ENCODE measurements at regions not wholly inside any gene's neighbourhood (a gene's known extent, or its start where the extent isn't known, plus 50 kb on each side); places are given as distances from the start of the nearest gene placed in this dataset.

GRCh38 chr3:18494251-18494650 lies 69.1 kb upstream of the SATB1 start:
- Histone ChIP-seq H3K9me3 (replicated peaks in 1 of 2; ENCODE audit: control insufficient read depth in 1 of 2, insufficient read depth in 1 of 2, low read length in 2 of 2) (no peaks in the 10 kb centered on the region), H4K20me1 (ENCODE audit: insufficient read depth, low read length) (no peaks in the 10 kb centered on the region), H3K27me3 (ENCODE audit: control insufficient read depth in 2 of 2, insufficient read depth in 2 of 2, low read length in 2 of 2) (no peaks in the 10 kb centered on the region), H2AFZ (ENCODE audit: insufficient read depth, low read depth, low read length, poor library complexity, severe bottlenecking) (no peak overlapping the region), H3K4me1 (ENCODE audit: control insufficient read depth in 1 of 2, insufficient read depth in 2 of 2, low read length in 2 of 2) (no peaks in the 10 kb centered on the region), H3K79me2 (ENCODE audit: insufficient read depth, low read length) (no peaks in the 10 kb centered on the region), H3K27ac (ENCODE audit: low read depth in 1 of 2, low read length in 2 of 2) (no peak overlapping the region), H3K9ac (ENCODE audit: insufficient read depth, low read length, poor library complexity, severe bottlenecking) (no peak overlapping the region), H3K36me3 (replicated peaks in 1 of 2; ENCODE audit: control insufficient read depth in 1 of 2, insufficient read depth in 2 of 2, low read length in 2 of 2) (no peaks in the 10 kb centered on the region), H3K4me2 (replicated peaks; ENCODE audit: extremely low read depth, low read length, poor library complexity, severe bottlenecking) (no peak overlapping the region), H3K4me3 (replicated peaks in 1 of 3; ENCODE audit: low read depth in 2 of 3, low read length in 3 of 3) (no peak overlapping the region)
- Mint-ChIP-seq H3K4me3 (no peak overlapping the region), H3K9me3 (peaks cover 0 to 4% (median 0%) of the 10 kb centered on the region in 7 donors), H3K4me1 (no peaks in the 10 kb centered on the region), H3K36me3 (no peaks in the 10 kb centered on the region), H3K27ac (no peak overlapping the region), H3K27me3 (ENCODE audit: low read depth in 3 of 3) (peaks cover 0 to 2% (median 2%) of the 10 kb centered on the region in 3 donors)
- intact Hi-C loops (cut with micrococcal nuclease) = no loop called here
- no peak for TF ChIP-seq CTCF (IDR thresholded peaks at IDR 0.05)
- DNase-seq = no peak
- WGBS (ENCODE audit: insufficient coverage) = no CpG with 5 or more reads among the region's 1 CpG

- Histone ChIP-seq H3K79me2 (ENCODE audit: insufficient read depth, low read length) (no peaks in the 10 kb centered on the region), H3K9ac (ENCODE audit: insufficient read depth, low read length, poor library complexity, severe bottlenecking) (no peak overlapping the region), H3K4me3 (replicated peaks in 1 of 3; ENCODE audit: low read depth in 2 of 3, low read length in 3 of 3) (no peak overlapping the region), H3K4me1 (ENCODE audit: control insufficient read depth in 1 of 2, insufficient read depth in 2 of 2, low read length in 2 of 2) (no peaks in the 10 kb centered on the region), H3K27me3 (ENCODE audit: control insufficient read depth in 2 of 2, insufficient read depth in 2 of 2, low read length in 2 of 2) (no peaks in the 10 kb centered on the region), H3K9me3 (replicated peaks in 1 of 2; ENCODE audit: control insufficient read depth in 1 of 2, insufficient read depth in 1 of 2, low read length in 2 of 2) (no peaks in the 10 kb centered on the region), H3K4me2 (replicated peaks; ENCODE audit: extremely low read depth, low read length, poor library complexity, severe bottlenecking) (no peak overlapping the region), H2AFZ (ENCODE audit: insufficient read depth, low read depth, low read length, poor library complexity, severe bottlenecking) (no peak overlapping the region), H3K36me3 (replicated peaks in 1 of 2; ENCODE audit: control insufficient read depth in 1 of 2, insufficient read depth in 2 of 2, low read length in 2 of 2) (no peaks in the 10 kb centered on the region), H4K20me1 (ENCODE audit: insufficient read depth, low read length) (no peaks in the 10 kb centered on the region), H3K27ac (ENCODE audit: low read depth in 1 of 2, low read length in 2 of 2) (no peak overlapping the region)
- Mint-ChIP-seq H3K4me3 (no peak overlapping the region), H3K9me3 (peaks cover 0 to 10% (median 4%) of the 10 kb centered on the region in 7 donors), H3K27ac (no peak overlapping the region), H3K36me3 (no peaks in the 10 kb centered on the region), H3K27me3 (ENCODE audit: low read depth in 3 of 3) (peaks cover 0 to 2% (median 0%) of the 10 kb centered on the region in 3 donors), H3K4me1 (no peaks in the 10 kb centered on the region)
- TF ChIP-seq CTCF (IDR thresholded peaks at IDR 0.05) = no peak
- no peak for DNase-seq
- WGBS (ENCODE audit: insufficient coverage) = no CpG with 5 or more reads among the region's 4 CpGs
- intact Hi-C loops (cut with micrococcal nuclease) = no loop called here
Observed at GRCh38 chr3:18489939-18490338, 64.8 kb upstream of the SATB1 start.
